H1 (cell line): ENCODE measurements at regions not wholly inside any gene's neighbourhood (a gene's known extent, or its start where the extent isn't known, plus 50 kb on each side); places are given as distances from the start of the nearest gene placed in this dataset. TPM values are rescaled to one million over a fixed set of nuclear protein-coding genes. Genes with fewer than 3 reads are reported as not detected.

Experiments used
- CBX5 ChIP-seq: fragments of 300-800, 300-1000 bp; sonication (generic); IDR thresholded peaks from 2 replicates; pipeline ENCODE4 v1.7.1; 2016; ENCODE audit warnings: antibody characterized with exemption, low read length, low read depth
- CEBPB ChIP-seq: IDR thresholded peaks from 2 replicates; pipeline ENCODE4 v1.6.1; 2012; ENCODE audit warnings: low read depth, low read length
- SIN3A ChIP-seq, 2 experiments: IDR thresholded peaks in 1 of 2; conservative IDR thresholded peaks in 1 of 2; 2 replicates each; pipeline ENCODE4 v1.6.1; 2011 to 2012; ENCODE audit warnings: low read length in 2 of 2, improper control_type of control experiment in 1 of 2, low read depth in 1 of 2, mild to moderate bottlenecking in 1 of 2
- SIX5 ChIP-seq: IDR thresholded peaks from 2 replicates; pipeline ENCODE4 v1.6.1; 2011; ENCODE audit warnings: mild to moderate bottlenecking, low read depth, low read length
- small RNA-seq: library from polyadenylated mRNA; stranded (forward); fragments of <200 nt; extraction: miRNeasy Mini kit (QIAGEN cat#:217004); gene quantifications from one replicate; pipeline ENCODE3, GENCODE V24; 2013; ENCODE audit not compliant: insufficient read depth

DNA sequence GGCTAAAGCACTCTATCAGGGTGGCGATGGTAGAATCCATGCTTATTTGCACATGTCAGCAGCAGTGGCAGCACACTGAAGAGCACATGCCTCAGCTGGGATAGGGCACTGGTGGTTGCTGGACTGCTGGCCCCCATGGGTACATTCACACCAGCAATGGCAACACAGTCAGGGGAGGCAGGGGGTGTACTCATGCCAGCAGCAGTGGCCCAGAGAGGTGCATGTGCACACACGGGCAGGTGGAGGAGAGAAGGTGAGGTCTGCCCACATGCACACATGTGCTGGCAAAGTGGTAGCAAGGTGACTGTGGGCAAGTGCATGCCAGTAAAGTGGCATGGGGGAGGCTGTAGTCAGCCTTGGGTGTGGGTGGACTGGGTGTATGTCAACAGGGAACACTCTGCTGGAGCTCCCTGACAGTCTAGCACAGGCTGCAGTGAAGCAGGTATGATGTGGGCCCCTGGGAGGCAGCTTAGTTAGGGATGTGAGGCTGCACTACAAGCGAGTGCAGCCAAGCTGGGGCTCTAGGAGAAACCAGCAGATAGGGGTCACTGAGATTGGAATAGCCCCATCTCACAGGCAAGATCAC lies 53.9 kb upstream of the NPAP1 start (continued):
- TF ChIP-seq SIN3A (conservative IDR thresholded peaks at IDR 0.05 in 1 of 2, IDR thresholded peaks at IDR 0.05 in 1 of 2; ENCODE audit: low read depth in 1 of 2, low read length in 2 of 2) (no peak), CBX5 (no peak), SIX5 (no peak), CEBPB (no peak)

Small RNAs in the stretch of these regions (small RNA-seq; reads per million reads assigned to genes)
- gene RNU6-741P, result not detected
